SK-N-SH treated with all-trans-retinoic acid at 6 μM for 48 hours (cell line): ENCODE measurements at regions not wholly inside any gene's neighbourhood (a gene's known extent, or its start where the extent isn't known, plus 50 kb on each side); places are given as distances from the start of the nearest gene placed in this dataset.

ENCODE experiments used
- CSDC2 ChIP-seq: fragments of 250-450 bp; sonication (Bioruptor Pico); IDR thresholded peaks from 2 replicates; pipeline ENCODE4 v1.5.0; 2020; ENCODE audit warnings: mild to moderate bottlenecking, moderate library complexity
- PATZ1 ChIP-seq: fragments of 250-450 bp; sonication (Bioruptor Pico); IDR thresholded peaks from 2 replicates; pipeline ENCODE4 v1.8.0; 2020; ENCODE audit warnings: mild to moderate bottlenecking, moderate library complexity, borderline replicate concordance
- ZNF70 ChIP-seq: fragments of 450-650 bp; formaldehyde crosslinking; IDR thresholded peaks from 2 replicates; pipeline ENCODE4 v1.5.0; 2020; ENCODE audit warnings: mild to moderate bottlenecking, moderate library complexity

- TF ChIP-seq CSDC2 (no peak), PATZ1 (CRISPR knock-in tag) (no peak), ZNF70 (CRISPR knock-in tag) (no peak)
Observed at GRCh38 chr7:24129597-24129996, 154.4 kb upstream of the NPY start.
